ENCODE measurements at regions not wholly inside any gene's neighbourhood (a gene's known extent, or its start where the extent isn't known, plus 50 kb on each side); places are given as distances from the start of the nearest gene placed in this dataset.

DNA sequence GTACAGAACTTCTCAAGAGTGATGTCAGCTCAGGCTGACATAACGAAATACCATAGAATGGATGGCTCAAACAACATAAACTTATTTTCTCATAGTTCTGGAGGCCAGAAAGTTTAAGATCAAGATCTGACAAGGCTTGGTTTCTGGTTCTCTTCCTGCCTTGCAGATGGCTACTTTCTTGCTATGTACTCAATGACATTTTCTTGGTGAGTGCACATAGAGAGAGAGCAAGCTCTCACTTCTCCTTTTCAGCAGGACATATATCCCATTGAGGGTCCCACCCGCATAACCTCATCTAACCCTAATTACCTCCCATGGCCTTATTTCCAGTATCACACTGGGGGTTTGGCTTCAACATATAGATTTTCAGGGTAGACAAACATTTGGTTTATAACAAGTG, 1072.1 kb downstream of the PLOD2 start:
- no peak for TF ChIP-seq CTCF (conservative IDR thresholded peaks at IDR 0.05 in 1 of 2, IDR thresholded peaks at IDR 0.05 in 1 of 2; ENCODE audit: low read depth in 1 of 2, low read length in 2 of 2)
- TF ChIP-seq EZH2 (IDR thresholded peaks at IDR 0.05; ENCODE audit: low read length, missing control alignments), result no peak
